BJ (cell line): ENCODE measurements at regions not wholly inside any gene's neighbourhood (a gene's known extent, or its start where the extent isn't known, plus 50 kb on each side); places are given as distances from the start of the nearest gene placed in this dataset.

Source experiments
- CTCF ChIA-PET: fragments of 350-600 bp; formaldehyde crosslinking; extraction: SDS; loops from one replicate; lab custom pipeline; 2021; ENCODE audit warnings: antibody characterized with exemption, inconsistent platforms; lab: Yijun Ruan, JAX
- POLR2A ChIA-PET: fragments of 300-600 bp; sonication (Branson Sonifier 250); formaldehyde crosslinking; extraction: SDS; loops from one replicate; lab custom pipeline; 2021; ENCODE audit warnings: antibody characterized with exemption; lab: Charles Lee
- DNase-seq: peaks from one replicate; pipeline ENCODE4 v3.0.0-alpha.2; 2011; ENCODE audit warnings: low read depth
- H3K27me3 ChIP-seq: 2 replicates; pipeline ENCODE4 v1.6.0; 2011; ENCODE audit warnings: low read length; ENCODE audit not compliant: control insufficient read depth, insufficient read depth
- H3K36me3 ChIP-seq: 2 replicates; pipeline ENCODE4 v1.5.1; 2011; ENCODE audit warnings: low read length; ENCODE audit not compliant: control insufficient read depth, insufficient read depth
- H3K4me3 ChIP-seq: 2 replicates; pipeline ENCODE4 v1.5.1; 2011; ENCODE audit warnings: low read depth, mild to moderate bottlenecking, control low read depth, low read length
- TF ChIP-seq, protein P1 (sequence below): IDR thresholded peaks from 2 replicates; pipeline ENCODE4 v1.5.1; 2011; ENCODE audit warnings: low read depth, mild to moderate bottlenecking, control low read depth, inconsistent platforms, low read length, moderate library complexity; ENCODE audit not compliant: insufficient read depth

DNA sequence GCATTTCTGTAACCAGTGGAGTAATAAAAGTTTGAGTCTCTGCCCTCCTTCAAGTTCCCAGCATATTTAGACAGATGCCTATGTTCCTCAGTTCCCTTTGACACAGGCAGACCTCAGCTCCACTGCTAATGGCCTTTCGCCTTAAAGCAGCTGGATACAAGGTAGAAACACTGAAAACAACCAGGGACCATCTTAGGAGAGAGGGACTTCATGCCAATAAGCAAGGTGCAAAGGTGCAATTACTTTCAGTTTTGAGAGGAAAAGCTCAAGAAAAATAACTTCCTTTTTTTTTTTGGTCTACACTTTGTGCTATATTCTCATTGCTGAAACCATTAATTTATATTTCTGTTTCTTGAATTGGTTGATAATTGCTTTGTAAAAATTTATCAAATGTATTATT, 781.9 kb upstream of the GALNTL6 start:
- ChIA-PET POLR2A (no interaction called here), CTCF (no interaction called here)
- no peak for DNase-seq
- no peaks in the 10 kb centered on the region for H3K27me3 ChIP-seq
- H3K36me3 ChIP-seq = no peaks in the 10 kb centered on the region
- H3K4me3 ChIP-seq = no peak overlapping the region
- TF ChIP-seq, protein P1, sequence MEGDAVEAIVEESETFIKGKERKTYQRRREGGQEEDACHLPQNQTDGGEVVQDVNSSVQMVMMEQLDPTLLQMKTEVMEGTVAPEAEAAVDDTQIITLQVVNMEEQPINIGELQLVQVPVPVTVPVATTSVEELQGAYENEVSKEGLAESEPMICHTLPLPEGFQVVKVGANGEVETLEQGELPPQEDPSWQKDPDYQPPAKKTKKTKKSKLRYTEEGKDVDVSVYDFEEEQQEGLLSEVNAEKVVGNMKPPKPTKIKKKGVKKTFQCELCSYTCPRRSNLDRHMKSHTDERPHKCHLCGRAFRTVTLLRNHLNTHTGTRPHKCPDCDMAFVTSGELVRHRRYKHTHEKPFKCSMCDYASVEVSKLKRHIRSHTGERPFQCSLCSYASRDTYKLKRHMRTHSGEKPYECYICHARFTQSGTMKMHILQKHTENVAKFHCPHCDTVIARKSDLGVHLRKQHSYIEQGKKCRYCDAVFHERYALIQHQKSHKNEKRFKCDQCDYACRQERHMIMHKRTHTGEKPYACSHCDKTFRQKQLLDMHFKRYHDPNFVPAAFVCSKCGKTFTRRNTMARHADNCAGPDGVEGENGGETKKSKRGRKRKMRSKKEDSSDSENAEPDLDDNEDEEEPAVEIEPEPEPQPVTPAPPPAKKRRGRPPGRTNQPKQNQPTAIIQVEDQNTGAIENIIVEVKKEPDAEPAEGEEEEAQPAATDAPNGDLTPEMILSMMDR = no peak

DNA sequence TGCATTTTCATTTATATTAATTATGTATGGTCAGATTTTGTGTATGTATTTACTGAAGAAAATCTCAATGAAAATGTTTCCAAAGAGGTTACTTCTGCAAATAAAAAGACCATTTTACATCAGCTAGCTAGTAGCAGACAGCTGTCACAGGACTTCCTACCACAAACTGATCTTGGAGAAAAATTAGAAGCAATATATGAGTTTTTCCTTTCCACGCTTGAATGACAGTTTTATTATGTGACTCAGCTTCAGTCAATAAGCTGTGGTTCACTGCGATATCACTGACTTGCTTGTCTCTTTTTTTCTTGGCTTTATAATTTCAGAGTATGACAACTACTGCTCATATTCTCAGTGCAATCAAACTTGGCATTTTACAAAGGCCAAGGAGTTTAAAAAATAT, 787.4 kb upstream of the GALNTL6 start:
- ChIA-PET CTCF (no interaction called here), POLR2A (no interaction called here)
- H3K27me3 ChIP-seq = no peaks in the 10 kb centered on the region
- TF ChIP-seq, protein P1 = no peak
- DNase-seq = no peak
- H3K4me3 ChIP-seq = no peak overlapping the region
- H3K36me3 ChIP-seq = no peaks in the 10 kb centered on the region

DNA sequence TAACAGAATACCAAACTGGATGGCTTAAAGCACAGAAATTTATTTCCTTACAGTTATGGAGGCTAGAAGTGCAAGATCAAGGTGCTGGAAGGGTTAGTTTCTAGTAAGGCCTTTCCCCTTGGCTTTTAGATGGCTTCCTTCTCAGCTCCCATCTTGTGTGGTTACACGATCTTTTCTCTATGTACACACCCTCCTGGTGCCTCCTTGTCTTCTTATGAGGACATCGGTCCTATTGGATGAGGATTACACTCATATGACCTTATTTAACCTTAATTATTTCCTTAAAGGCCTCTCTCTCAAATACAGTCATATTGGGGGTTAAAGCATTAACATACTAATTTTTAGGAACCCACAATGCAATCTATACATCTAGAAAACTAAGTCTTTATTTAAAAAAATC, 787.9 kb upstream of the GALNTL6 start:
- CTCF ChIA-PET = no interaction called here
- DNase-seq = no peak
- no peaks in the 10 kb centered on the region for H3K27me3 ChIP-seq
- no peak overlapping the region for H3K4me3 ChIP-seq
- TF ChIP-seq, protein P1 = no peak
- H3K36me3 ChIP-seq = no peaks in the 10 kb centered on the region
- POLR2A ChIA-PET = no interaction called here

DNA sequence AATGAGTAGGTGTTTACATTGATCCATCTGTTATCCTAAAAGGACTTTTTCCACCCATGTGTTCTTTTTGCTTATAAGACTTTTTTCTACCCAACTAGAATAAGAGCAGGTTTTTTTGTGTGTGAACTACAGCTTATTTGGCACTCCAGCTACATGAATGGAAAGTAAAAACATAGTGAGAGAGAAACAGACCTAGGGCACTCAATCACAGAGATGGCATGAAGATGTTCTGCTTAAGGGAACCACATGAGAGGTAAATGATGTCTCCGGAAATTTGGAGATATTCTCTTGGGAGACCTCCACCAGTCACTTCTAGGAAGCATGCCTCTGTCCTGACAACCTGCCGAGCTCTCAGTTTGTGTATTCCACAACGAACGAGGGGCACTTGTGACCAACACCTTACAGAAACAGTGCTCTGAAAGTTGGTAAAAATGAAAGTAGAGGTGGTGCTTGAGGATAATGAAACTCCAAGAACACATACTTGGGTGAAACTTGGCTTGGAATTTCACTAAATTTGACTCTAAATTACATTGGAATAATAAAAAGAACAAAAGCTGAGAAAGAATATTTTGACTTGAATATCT, 788.4 kb upstream of the GALNTL6 start:
- POLR2A ChIA-PET = no interaction called here
- Histone ChIP-seq H3K36me3 (no peaks in the 10 kb centered on the region), H3K4me3 (no peak overlapping the region), H3K27me3 (no peaks in the 10 kb centered on the region)
- TF ChIP-seq, protein P1 = no peak
- no peak for DNase-seq
- CTCF ChIA-PET = no interaction called here

DNA sequence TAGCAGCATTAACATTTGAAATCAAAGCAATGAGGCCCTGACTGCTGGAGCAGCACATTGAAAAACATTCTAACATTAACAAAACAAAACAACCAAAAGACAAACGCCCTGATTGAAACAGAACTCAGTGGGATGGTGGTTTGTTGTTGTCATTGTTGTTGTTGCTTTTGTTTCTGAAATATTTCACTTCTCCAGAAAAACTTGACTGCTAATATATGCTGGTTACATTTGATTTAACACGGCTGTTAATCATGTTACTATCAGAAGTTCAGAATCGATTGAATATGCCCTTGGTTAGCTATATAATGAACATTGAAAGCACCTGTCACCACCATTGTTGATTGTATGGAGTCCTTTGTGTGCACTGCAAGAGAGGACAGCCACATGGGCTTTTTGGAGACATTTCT, 790.4 kb upstream of the GALNTL6 start:
- POLR2A ChIA-PET = no interaction called here
- no peaks in the 10 kb centered on the region for H3K27me3 ChIP-seq
- no peak overlapping the region for H3K4me3 ChIP-seq
- TF ChIP-seq, protein P1 = no peak
- no peaks in the 10 kb centered on the region for H3K36me3 ChIP-seq
- no peak for DNase-seq
- CTCF ChIA-PET = no interaction called here
